ENCODE measurements at regions not wholly inside any gene's neighbourhood (a gene's known extent, or its start where the extent isn't known, plus 50 kb on each side); places are given as distances from the start of the nearest gene placed in this dataset.

DNA sequence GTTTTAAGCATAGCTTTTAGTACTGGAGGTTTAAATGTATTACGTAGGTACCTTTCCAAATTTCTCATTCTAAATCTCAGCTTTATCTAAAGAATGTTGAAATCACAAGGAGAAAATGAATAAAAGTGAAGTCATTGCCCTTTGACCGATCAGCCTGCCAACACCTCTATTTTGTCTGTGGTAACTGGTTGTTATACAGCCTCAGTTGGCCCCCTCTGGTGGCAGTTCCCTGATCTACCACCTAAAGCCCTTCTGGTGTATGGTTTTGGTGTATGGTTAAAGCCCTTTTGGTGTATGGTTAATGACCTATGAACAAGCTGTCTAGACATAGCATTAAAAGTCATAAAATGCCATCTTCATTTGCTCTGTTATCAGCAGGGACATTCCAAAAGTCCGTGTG, 378.2 kb upstream of the AZI2 start:
- Histone ChIP-seq H3K27ac (ENCODE audit: low read depth, low read length, poor library complexity, severe bottlenecking) (no peak overlapping the region), H3K9me2 (ENCODE audit: low read depth, low read length) (no peaks in the 10 kb centered on the region), H3F3A (ENCODE audit: insufficient read depth, low read length) (no peaks in the 10 kb centered on the region), H3K4me1 (ENCODE audit: insufficient read depth, low read length, severe bottlenecking) (no peaks in the 10 kb centered on the region), H3K4me2 (ENCODE audit: low read length) (no peak overlapping the region), H4K20me1 (ENCODE audit: insufficient read depth, low read length) (no peaks in the 10 kb centered on the region), H3K36me3 (ENCODE audit: insufficient read depth, low read length) (no peaks in the 10 kb centered on the region), H3K27me3 (ENCODE audit: insufficient read depth, low read length) (no peaks in the 10 kb centered on the region), H3K9ac (ENCODE audit: low read length) (no peak overlapping the region), H2AFZ (ENCODE audit: low read length) (no peak overlapping the region), H3K9me3 (ENCODE audit: low read length) (no peaks in the 10 kb centered on the region; the same call in 1 of the 2 replicates), H3K4me3 (ENCODE audit: low read depth, low read length, poor library complexity, severe bottlenecking) (no peak overlapping the region), H3K79me2 (ENCODE audit: insufficient read depth, low read length) (no peaks in the 10 kb centered on the region)
- TF ChIP-seq EZH2 (IDR thresholded peaks at IDR 0.05; ENCODE audit: borderline replicate concordance, low read length): no peak
- TF ChIP-seq, protein P1, sequence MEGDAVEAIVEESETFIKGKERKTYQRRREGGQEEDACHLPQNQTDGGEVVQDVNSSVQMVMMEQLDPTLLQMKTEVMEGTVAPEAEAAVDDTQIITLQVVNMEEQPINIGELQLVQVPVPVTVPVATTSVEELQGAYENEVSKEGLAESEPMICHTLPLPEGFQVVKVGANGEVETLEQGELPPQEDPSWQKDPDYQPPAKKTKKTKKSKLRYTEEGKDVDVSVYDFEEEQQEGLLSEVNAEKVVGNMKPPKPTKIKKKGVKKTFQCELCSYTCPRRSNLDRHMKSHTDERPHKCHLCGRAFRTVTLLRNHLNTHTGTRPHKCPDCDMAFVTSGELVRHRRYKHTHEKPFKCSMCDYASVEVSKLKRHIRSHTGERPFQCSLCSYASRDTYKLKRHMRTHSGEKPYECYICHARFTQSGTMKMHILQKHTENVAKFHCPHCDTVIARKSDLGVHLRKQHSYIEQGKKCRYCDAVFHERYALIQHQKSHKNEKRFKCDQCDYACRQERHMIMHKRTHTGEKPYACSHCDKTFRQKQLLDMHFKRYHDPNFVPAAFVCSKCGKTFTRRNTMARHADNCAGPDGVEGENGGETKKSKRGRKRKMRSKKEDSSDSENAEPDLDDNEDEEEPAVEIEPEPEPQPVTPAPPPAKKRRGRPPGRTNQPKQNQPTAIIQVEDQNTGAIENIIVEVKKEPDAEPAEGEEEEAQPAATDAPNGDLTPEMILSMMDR (IDR thresholded peaks at IDR 0.05; ENCODE audit: low read length): peak; percentile 82

DNA sequence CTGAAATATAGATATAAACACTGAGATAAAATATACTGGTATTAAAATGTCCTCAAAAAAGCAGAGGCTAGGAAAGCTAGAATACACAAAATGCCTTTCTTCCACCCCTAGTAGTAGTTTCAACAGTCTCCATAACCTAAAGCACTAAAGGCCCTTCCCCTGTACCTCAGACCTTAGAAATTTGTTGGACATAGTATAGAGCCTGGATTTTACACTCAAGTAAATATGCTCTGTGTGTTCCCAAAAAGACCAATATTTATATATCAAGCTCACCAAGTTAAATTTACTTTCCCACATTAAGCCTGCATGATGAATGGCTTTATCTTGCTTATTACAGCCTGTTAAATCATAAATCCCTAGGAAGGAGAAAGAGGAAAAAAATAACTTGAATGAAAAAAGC, 378.7 kb upstream of the AZI2 start:
- no peaks in the 10 kb centered on the region for H3K27me3 ChIP-seq (ENCODE audit: insufficient read depth, low read length)
- no peak for TF ChIP-seq EZH2 (IDR thresholded peaks at IDR 0.05; ENCODE audit: borderline replicate concordance, low read length)
- TF ChIP-seq, protein P1 (IDR thresholded peaks at IDR 0.05; ENCODE audit: low read length): no peak
- H3K79me2 ChIP-seq (ENCODE audit: insufficient read depth, low read length): no peaks in the 10 kb centered on the region
- no peaks in the 10 kb centered on the region for H3K4me1 ChIP-seq (ENCODE audit: insufficient read depth, low read length, severe bottlenecking)
- H3F3A ChIP-seq (ENCODE audit: insufficient read depth, low read length): no peaks in the 10 kb centered on the region
- H3K9me2 ChIP-seq (ENCODE audit: low read depth, low read length): no peaks in the 10 kb centered on the region
- H3K36me3 ChIP-seq (ENCODE audit: insufficient read depth, low read length): no peaks in the 10 kb centered on the region
- no peak overlapping the region for H3K4me2 ChIP-seq (ENCODE audit: low read length)
- H2AFZ ChIP-seq (ENCODE audit: low read length): no peak overlapping the region
- H3K9me3 ChIP-seq (ENCODE audit: low read length): no peaks in the 10 kb centered on the region; the same call in 1 of the 2 replicates
- no peak overlapping the region for H3K27ac ChIP-seq (ENCODE audit: low read depth, low read length, poor library complexity, severe bottlenecking)
- no peak overlapping the region for H3K9ac ChIP-seq (ENCODE audit: low read length)
- no peak overlapping the region for H3K4me3 ChIP-seq (ENCODE audit: low read depth, low read length, poor library complexity, severe bottlenecking)
- H4K20me1 ChIP-seq (ENCODE audit: insufficient read depth, low read length): no peaks in the 10 kb centered on the region

DNA sequence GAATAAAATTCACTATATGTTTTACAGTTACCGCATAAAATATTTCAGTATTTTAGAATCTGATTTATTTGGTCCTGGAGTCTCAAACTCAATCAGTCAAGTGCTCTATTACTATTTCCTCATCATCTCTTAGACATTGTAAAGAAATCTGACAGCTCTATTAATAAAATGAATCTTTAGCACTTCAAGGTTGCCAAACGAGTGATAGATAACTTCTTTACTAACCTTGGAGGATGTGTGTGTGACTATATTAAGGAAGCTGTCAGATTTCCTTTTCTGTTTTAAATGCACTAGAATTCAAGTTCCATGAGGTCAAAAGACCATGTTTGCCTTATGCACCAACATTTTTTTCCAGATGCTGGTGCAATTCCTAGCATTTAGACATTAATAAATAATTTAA, 389.8 kb upstream of the AZI2 start:
- Histone ChIP-seq H3K4me3 (ENCODE audit: low read depth, low read length, poor library complexity, severe bottlenecking) (no peak overlapping the region), H3K27me3 (ENCODE audit: insufficient read depth, low read length) (no peaks in the 10 kb centered on the region), H3K79me2 (ENCODE audit: insufficient read depth, low read length) (no peaks in the 10 kb centered on the region), H3K9me2 (ENCODE audit: low read depth, low read length) (no peaks in the 10 kb centered on the region), H3K9me3 (ENCODE audit: low read length) (no peaks in the 10 kb centered on the region), H3K27ac (ENCODE audit: low read depth, low read length, poor library complexity, severe bottlenecking) (no peak overlapping the region), H3F3A (ENCODE audit: insufficient read depth, low read length) (no peaks in the 10 kb centered on the region), H4K20me1 (ENCODE audit: insufficient read depth, low read length) (no peaks in the 10 kb centered on the region), H3K4me2 (ENCODE audit: low read length) (no peak overlapping the region), H2AFZ (ENCODE audit: low read length) (no peak overlapping the region), H3K36me3 (ENCODE audit: insufficient read depth, low read length) (no peaks in the 10 kb centered on the region), H3K9ac (ENCODE audit: low read length) (no peak overlapping the region), H3K4me1 (ENCODE audit: insufficient read depth, low read length, severe bottlenecking) (no peaks in the 10 kb centered on the region)
- TF ChIP-seq, protein P1 (IDR thresholded peaks at IDR 0.05; ENCODE audit: low read length): no peak
- TF ChIP-seq EZH2 (IDR thresholded peaks at IDR 0.05; ENCODE audit: borderline replicate concordance, low read length): no peak
